Skeletal muscle tissue (tissue), 3 donors: ENCODE measurements at regions not wholly inside any gene's neighbourhood (a gene's known extent, or its start where the extent isn't known, plus 50 kb on each side); places are given as distances from the start of the nearest gene placed in this dataset.

Experiments used
- H3K27ac ChIP-seq: one replicate; pipeline ENCODE4 v1.7.0; 2013; ENCODE audit warnings: mild to moderate bottlenecking, low read depth, low read length, inconsistent platforms
- H3K27me3 ChIP-seq, 3 donors: one replicate each; pipeline ENCODE4 v1.7.0; 2013; ENCODE audit warnings: low read length in 3 of 3; ENCODE audit not compliant: control insufficient read depth in 3 of 3, insufficient read depth in 3 of 3
- H3K36me3 ChIP-seq, 3 donors: one replicate each; pipeline ENCODE4 v1.7.0; 2013; ENCODE audit warnings: low read length in 3 of 3; ENCODE audit not compliant: control insufficient read depth in 3 of 3, insufficient read depth in 3 of 3
- H3K4me1 ChIP-seq, 3 donors: one replicate each; pipeline ENCODE4 v1.7.0; 2013; ENCODE audit warnings: low read length in 3 of 3, mild to moderate bottlenecking in 3 of 3; ENCODE audit not compliant: control insufficient read depth in 3 of 3, insufficient read depth in 3 of 3
- H3K4me3 ChIP-seq, 3 donors: one replicate each; pipeline ENCODE4 v1.7.0; 2013; ENCODE audit warnings: low read length in 3 of 3
- H3K9ac ChIP-seq, 3 donors: one replicate each; pipeline ENCODE4 v1.7.0; 2013; ENCODE audit warnings: low read length in 3 of 3, mild to moderate bottlenecking in 3 of 3, moderate library complexity in 2 of 3, low read depth in 1 of 3
- H3K9me3 ChIP-seq, 3 donors: one replicate each; pipeline ENCODE4 v1.7.0; 2013; ENCODE audit warnings: low read length in 3 of 3; ENCODE audit not compliant: control insufficient read depth in 3 of 3
- donor health status: Osteomylitis.

- no peaks in the 10 kb centered on the region for H3K27me3 ChIP-seq
- H3K4me3 ChIP-seq: no peak overlapping the region
- no peaks in the 10 kb centered on the region for H3K9me3 ChIP-seq
- no peaks in the 10 kb centered on the region for H3K36me3 ChIP-seq
- H3K9ac ChIP-seq: no peak overlapping the region
- no peaks in the 10 kb centered on the region for H3K4me1 ChIP-seq
- H3K27ac ChIP-seq: no peak overlapping the region
Measured at GRCh38 chr12:90153827-90154226, 445.2 kb upstream of the ATP2B1 start.

DNA sequence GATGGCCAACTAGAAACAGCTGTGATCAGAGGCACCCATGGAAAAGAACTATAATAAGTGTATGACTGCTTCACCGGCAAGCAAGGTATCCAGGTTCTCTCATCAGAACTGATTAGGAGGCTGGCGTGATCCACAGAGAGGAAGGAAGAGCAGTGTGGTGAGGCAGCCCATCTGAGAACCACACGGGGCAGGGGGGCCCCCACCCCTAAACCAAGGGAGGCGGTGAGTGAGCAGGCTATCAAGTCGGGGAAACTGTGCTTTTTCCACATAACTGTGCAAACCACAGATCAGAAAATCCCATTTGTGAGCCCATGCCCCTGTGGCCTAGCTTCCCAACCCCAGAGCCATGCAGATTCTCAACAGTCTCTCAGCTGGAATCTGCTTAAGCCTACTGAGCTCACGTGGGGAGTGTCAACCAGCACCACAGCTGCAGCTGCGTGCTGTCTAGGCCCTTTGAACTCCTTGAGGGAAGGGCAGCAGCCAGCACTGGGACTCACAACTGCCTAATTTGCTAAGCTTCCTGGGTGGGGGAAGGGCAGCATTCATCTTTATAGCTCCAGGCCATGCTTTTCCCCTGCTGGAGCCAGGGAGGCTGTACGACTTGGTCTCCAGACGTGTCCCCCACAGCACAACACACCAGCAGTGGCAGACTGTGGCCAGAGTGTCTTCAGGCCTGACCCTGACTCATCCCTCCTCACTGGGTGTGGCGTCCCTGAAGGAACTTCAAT is 444.4 kb upstream of the ATP2B1 start:
- H3K27ac ChIP-seq: no peak overlapping the region
- no peaks in the 10 kb centered on the region for H3K4me1 ChIP-seq
- H3K9ac ChIP-seq: no peak overlapping the region
- no peaks in the 10 kb centered on the region for H3K9me3 ChIP-seq
- H3K27me3 ChIP-seq: no peaks in the 10 kb centered on the region
- H3K36me3 ChIP-seq: no peaks in the 10 kb centered on the region
- H3K4me3 ChIP-seq: no peak overlapping the region

GRCh38 chr12:90151491-90152015 is 442.9 kb upstream of the ATP2B1 start:
- H3K4me3 ChIP-seq: no peak overlapping the region
- H3K9me3 ChIP-seq: no peaks in the 10 kb centered on the region
- H3K27ac ChIP-seq: no peak overlapping the region
- no peak overlapping the region for H3K9ac ChIP-seq
- no peaks in the 10 kb centered on the region for H3K36me3 ChIP-seq
- H3K4me1 ChIP-seq: no peaks in the 10 kb centered on the region
- H3K27me3 ChIP-seq: no peaks in the 10 kb centered on the region

GRCh38 chr12:90149453-90149852 is 440.8 kb upstream of the ATP2B1 start:
- Histone ChIP-seq H3K27ac (no peak overlapping the region), H3K9ac (no peak overlapping the region), H3K4me1 (no peaks in the 10 kb centered on the region), H3K27me3 (no peaks in the 10 kb centered on the region), H3K36me3 (no peaks in the 10 kb centered on the region), H3K9me3 (no peaks in the 10 kb centered on the region), H3K4me3 (no peak overlapping the region)

- no peaks in the 10 kb centered on the region for H3K27me3 ChIP-seq
- H3K4me3 ChIP-seq: no peak overlapping the region
- no peaks in the 10 kb centered on the region for H3K36me3 ChIP-seq
- no peak overlapping the region for H3K9ac ChIP-seq
- no peaks in the 10 kb centered on the region for H3K4me1 ChIP-seq
- no peaks in the 10 kb centered on the region for H3K9me3 ChIP-seq
- no peak overlapping the region for H3K27ac ChIP-seq
Measured at GRCh38 chr12:90129366-90130030, 420.9 kb upstream of the ATP2B1 start.

DNA sequence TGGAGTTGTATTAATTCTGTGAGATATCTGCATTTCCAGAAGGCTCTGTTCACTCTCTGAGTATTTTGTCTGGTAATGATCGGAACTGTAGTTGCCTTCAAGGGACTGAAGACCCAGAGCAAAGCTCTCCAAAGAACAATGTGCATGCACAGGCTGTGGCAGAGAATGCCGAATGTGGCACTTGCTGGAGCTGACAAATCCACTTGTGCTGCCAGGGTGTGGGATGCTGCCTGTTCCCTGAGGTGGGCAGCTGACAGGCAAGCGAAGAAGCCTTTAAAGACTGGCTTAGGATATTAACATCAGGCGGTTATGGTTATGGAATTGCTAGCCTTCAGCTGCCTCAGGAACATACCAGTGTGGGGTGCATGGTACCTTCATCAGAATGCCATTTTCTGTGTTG is 419.9 kb upstream of the ATP2B1 start:
- H3K4me3 ChIP-seq: no peak overlapping the region
- no peaks in the 10 kb centered on the region for H3K36me3 ChIP-seq
- no peaks in the 10 kb centered on the region for H3K4me1 ChIP-seq
- H3K9me3 ChIP-seq: no peaks in the 10 kb centered on the region
- no peaks in the 10 kb centered on the region for H3K27me3 ChIP-seq
- no peak overlapping the region for H3K9ac ChIP-seq
- no peak overlapping the region for H3K27ac ChIP-seq

DNA sequence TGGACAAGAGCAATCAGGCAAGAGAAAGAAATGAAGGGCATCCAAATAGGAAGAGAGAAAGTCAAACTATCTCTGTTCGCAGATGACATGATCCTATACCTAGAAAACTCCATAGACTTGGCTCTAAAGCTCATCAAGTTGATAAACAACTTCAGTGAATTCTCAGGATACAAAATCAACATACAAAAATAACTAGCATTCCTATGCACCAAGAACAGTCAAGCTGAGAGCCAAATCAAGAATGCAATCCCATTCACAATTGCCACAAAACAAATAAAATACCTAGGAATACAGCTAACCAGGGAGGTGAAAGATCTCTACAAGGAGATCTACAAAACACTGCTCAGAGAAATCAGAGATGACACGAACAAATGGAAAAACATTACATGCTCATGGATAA is 417.5 kb upstream of the ATP2B1 start:
- Histone ChIP-seq H3K9me3 (peaks cover 0 to 7% (median 0%) of the 10 kb centered on the region in 3 donors), H3K4me1 (peaks cover 0 to 5% (median 3%) of the 10 kb centered on the region in 3 donors), H3K27me3 (no peaks in the 10 kb centered on the region), H3K4me3 (no peak overlapping the region), H3K27ac (no peak overlapping the region), H3K36me3 (no peaks in the 10 kb centered on the region), H3K9ac (no peak overlapping the region)

DNA sequence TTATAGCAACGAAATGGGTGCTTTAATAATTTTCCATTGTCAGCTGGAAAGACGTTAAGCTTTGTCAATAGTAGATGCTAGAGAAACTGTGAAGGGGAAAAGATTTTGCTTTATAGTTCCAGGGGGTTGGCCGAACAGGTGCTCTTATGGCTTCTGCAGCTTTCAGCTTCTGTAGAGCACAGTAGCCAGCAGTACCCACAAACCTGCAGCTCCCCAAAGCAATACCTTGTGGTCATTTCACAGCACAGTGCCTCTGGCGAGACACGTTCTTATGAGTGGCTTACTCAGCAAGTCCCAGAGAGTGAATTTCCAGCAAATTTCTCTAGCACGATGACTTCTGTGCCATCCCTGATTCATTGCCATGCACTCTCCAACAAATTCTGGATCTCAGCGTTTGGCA is 416.3 kb upstream of the ATP2B1 start:
- Histone ChIP-seq H3K4me3 (no peak overlapping the region), H3K9me3 (peaks cover 0 to 12% (median 2%) of the 10 kb centered on the region in 3 donors), H3K9ac (no peak overlapping the region), H3K27me3 (no peaks in the 10 kb centered on the region), H3K36me3 (no peaks in the 10 kb centered on the region), H3K4me1 (peaks cover 0 to 5% (median 3%) of the 10 kb centered on the region in 3 donors), H3K27ac (no peak overlapping the region)

- Histone ChIP-seq H3K9me3 (peaks cover 0 to 12% (median 4%) of the 10 kb centered on the region in 3 donors), H3K36me3 (no peaks in the 10 kb centered on the region), H3K27ac (no peak overlapping the region), H3K4me1 (peaks cover 0 to 5% (median 3%) of the 10 kb centered on the region in 3 donors), H3K4me3 (no peak overlapping the region), H3K27me3 (no peaks in the 10 kb centered on the region), H3K9ac (no peak overlapping the region)
Measured at GRCh38 chr12:90124289-90124688, 415.7 kb upstream of the ATP2B1 start.

GRCh38 chr12:90122681-90123080 is 414.0 kb upstream of the ATP2B1 start:
- H3K9me3 ChIP-seq: peaks cover 0 to 12% (median 4%) of the 10 kb centered on the region in 3 donors
- H3K27ac ChIP-seq: no peak overlapping the region
- H3K4me3 ChIP-seq: no peak overlapping the region
- no peaks in the 10 kb centered on the region for H3K27me3 ChIP-seq
- H3K36me3 ChIP-seq: no peaks in the 10 kb centered on the region
- no peak overlapping the region for H3K9ac ChIP-seq
- H3K4me1 ChIP-seq: peaks cover 0 to 5% (median 3%) of the 10 kb centered on the region in 3 donors
